IMR-90 (cell line): ENCODE measurements at regions not wholly inside any gene's neighbourhood (a gene's known extent, or its start where the extent isn't known, plus 50 kb on each side); places are given as distances from the start of the nearest gene placed in this dataset.
A peak's percentile ranks its signal among the peaks of the same experiment; 100 is the strongest.

ENCODE experiments used
- ATAC-seq: fragments of 200-7000 bp; cut with Tn5 transposase; 2 replicates; pipeline ENCODE4 v1.9.1; 2020; ENCODE audit warnings: low read depth, mild to moderate bottlenecking, moderate library complexity
- BruUV-seq: library from RNA; stranded (reverse); fragments of 400-500 nt; replicated peaks from 2 replicates; lab custom pipeline; 2021; lab: Mats Ljungman, UMichigan
- CTCF ChIA-PET: fragments of 300-600 bp; formaldehyde crosslinking; extraction: SDS; loops from one replicate; lab custom pipeline; 2021; ENCODE audit warnings: antibody characterized with exemption; lab: Yijun Ruan, JAX
- POLR2A ChIA-PET: fragments of 300-600 bp; sonication (Branson Sonifier 250); formaldehyde crosslinking; loops from one replicate; lab custom pipeline; 2022; ENCODE audit warnings: antibody characterized with exemption; ENCODE audit not compliant: unreplicated experiment; lab: Charles Lee
- DNase-seq: peaks from one replicate; pipeline ENCODE4 v3.0.0; 2013
- H2AFZ ChIP-seq: replicated peaks from 2 replicates; pipeline ENCODE3; 2013; ENCODE audit warnings: low read length, mild to moderate bottlenecking; ENCODE audit not compliant: poor library complexity
- H2AK5ac ChIP-seq: 2 replicates; pipeline ENCODE4 v1.6.1; 2013; ENCODE audit warnings: low read depth, low read length, inconsistent platforms
- H2AK9ac ChIP-seq: replicated peaks from 2 replicates; pipeline ENCODE3; 2013; ENCODE audit warnings: mild to moderate bottlenecking, low read depth, low read length, moderate library complexity; ENCODE audit not compliant: poor library complexity
- H2BK120ac ChIP-seq: 2 replicates; pipeline ENCODE4 v1.6.1; 2013; ENCODE audit warnings: low read depth, low read length, inconsistent platforms
- H2BK15ac ChIP-seq: 3 replicates; pipeline ENCODE4 v1.6.1; 2013; ENCODE audit warnings: low read depth, low read length, inconsistent platforms
- H2BK20ac ChIP-seq: 2 replicates; pipeline ENCODE4 v1.6.1; 2013; ENCODE audit warnings: low read depth, mild to moderate bottlenecking, inconsistent platforms, low read length, moderate library complexity
- H2BK5ac ChIP-seq: 2 replicates; pipeline ENCODE4 v1.6.1; 2013; ENCODE audit warnings: mild to moderate bottlenecking, low read depth, low read length, inconsistent platforms; ENCODE audit not compliant: poor library complexity, severe bottlenecking
- H3K14ac ChIP-seq: replicated peaks from 2 replicates; pipeline ENCODE4 v1.6.1; 2013; ENCODE audit warnings: low read depth, low read length, inconsistent platforms
- H3K18ac ChIP-seq: 2 replicates; pipeline ENCODE4 v1.6.1; 2013; ENCODE audit warnings: low read depth, low read length, control low read depth
- H3K23ac ChIP-seq: 2 replicates; pipeline ENCODE4 v1.6.1; 2013; ENCODE audit warnings: low read depth, low read length, inconsistent platforms
- H3K27ac ChIP-seq: 2 replicates; pipeline ENCODE4 v1.5.1; 2013; ENCODE audit warnings: mild to moderate bottlenecking, control low read depth, low read length; ENCODE audit not compliant: insufficient read depth
- H3K27me3 ChIP-seq: 2 replicates; pipeline ENCODE4 v1.6.1; 2013; ENCODE audit warnings: low read length; ENCODE audit not compliant: control insufficient read depth, insufficient read depth
- H3K36me3 ChIP-seq: 2 replicates; pipeline ENCODE4 v1.6.1; 2013; ENCODE audit warnings: low read length, mixed read lengths; ENCODE audit not compliant: control insufficient read depth, insufficient read depth
- H3K4ac ChIP-seq: 2 replicates; pipeline ENCODE4 v1.6.1; 2013; ENCODE audit warnings: low read depth, low read length, inconsistent platforms
- H3K4me1 ChIP-seq: 2 replicates; pipeline ENCODE4 v1.6.1; 2013; ENCODE audit warnings: low read length, mixed read lengths; ENCODE audit not compliant: control insufficient read depth, insufficient read depth
- H3K4me2 ChIP-seq: 2 replicates; pipeline ENCODE4 v1.6.1; 2013; ENCODE audit warnings: low read depth, mild to moderate bottlenecking, control low read depth, low read length, moderate library complexity
- H3K4me3 ChIP-seq: 2 replicates; pipeline ENCODE4 v1.5.1; 2013; ENCODE audit warnings: low read depth, mild to moderate bottlenecking, control low read depth, low read length, moderate library complexity; ENCODE audit not compliant: insufficient read depth
- H3K56ac ChIP-seq: 2 replicates; pipeline ENCODE4 v1.6.1; 2013; ENCODE audit warnings: low read length, inconsistent platforms; ENCODE audit not compliant: insufficient read depth; ENCODE audit errors: extremely low read depth
- H3K79me1 ChIP-seq, 2 experiments: 2 replicates each; pipeline ENCODE4 v1.6.1; 2013; ENCODE audit warnings: low read length in 2 of 2, inconsistent platforms in 1 of 2, low read depth in 1 of 2
- H3K9ac ChIP-seq: 2 replicates; pipeline ENCODE4 v1.6.1; 2013; ENCODE audit warnings: low read depth, low read length, control low read depth
- H3K9me1 ChIP-seq: 2 replicates; pipeline ENCODE4 v1.6.1; 2013; ENCODE audit warnings: low read length, inconsistent platforms; ENCODE audit not compliant: insufficient read depth
- H3K9me3 ChIP-seq: 2 replicates; pipeline ENCODE4 v1.6.1; 2013; ENCODE audit warnings: low read length; ENCODE audit not compliant: control insufficient read depth, insufficient read depth
- H4K20me1 ChIP-seq: 2 replicates; pipeline ENCODE4 v1.6.1; 2013; ENCODE audit warnings: low read length, inconsistent platforms; ENCODE audit not compliant: insufficient read depth
- H4K5ac ChIP-seq: 2 replicates; pipeline ENCODE4 v1.6.1; 2013; ENCODE audit warnings: mild to moderate bottlenecking, low read depth, low read length, control low read depth
- H4K8ac ChIP-seq, 2 experiments: 2 replicates each; pipeline ENCODE4 v1.6.1; 2013; ENCODE audit warnings: low read depth in 2 of 2, low read length in 2 of 2, control low read depth in 1 of 2, inconsistent platforms in 1 of 2
- H4K91ac ChIP-seq: 2 replicates; pipeline ENCODE4 v1.6.1; 2013; ENCODE audit warnings: low read depth, low read length, inconsistent platforms; ENCODE audit not compliant: insufficient read depth
- CEBPB ChIP-seq: IDR thresholded peaks from 2 replicates; pipeline ENCODE4 v1.6.1; 2012; ENCODE audit warnings: low read depth, low read length, improper control_type of control experiment
- CTCF ChIP-seq: conservative IDR thresholded peaks from 2 replicates; pipeline ENCODE4 v1.5.1; 2012; ENCODE audit warnings: mild to moderate bottlenecking, low read depth, low read length, improper control_type of control experiment
- FOS ChIP-seq: fragments of 150-350 bp; IDR thresholded peaks from 2 replicates; pipeline ENCODE4 v1.6.1; 2016; ENCODE audit warnings: low read depth, low read length
- MAZ ChIP-seq: IDR thresholded peaks from 2 replicates; pipeline ENCODE4 v1.6.1; 2012; ENCODE audit warnings: low read depth, mild to moderate bottlenecking, low read length, improper control_type of control experiment, moderate library complexity, borderline replicate concordance
- NFE2L2 ChIP-seq: fragments of 150-350 bp; IDR thresholded peaks from 2 replicates; pipeline ENCODE4 v1.6.1; 2016; ENCODE audit warnings: low read depth, mild to moderate bottlenecking, low read length
- POLR2A ChIP-seq: IDR thresholded peaks from 2 replicates; pipeline ENCODE4 v1.6.1; 2012; ENCODE audit warnings: mild to moderate bottlenecking, low read depth, low read length
- RAD21 ChIP-seq: IDR thresholded peaks from 2 replicates; pipeline ENCODE4 v1.6.1; 2012; ENCODE audit warnings: low read length, improper control_type of control experiment
- RFX5 ChIP-seq: IDR thresholded peaks from 2 replicates; pipeline ENCODE4 v1.8.0; 2012; ENCODE audit warnings: low read depth, mild to moderate bottlenecking, low read length, moderate library complexity
- SMC3 ChIP-seq: fragments of 150-350 bp; IDR thresholded peaks from 2 replicates; pipeline ENCODE4 v1.6.1; 2016; ENCODE audit warnings: low read depth, mild to moderate bottlenecking, antibody characterized with exemption, low read length, moderate library complexity
- USF2 ChIP-seq: fragments of 150-350 bp; IDR thresholded peaks from 2 replicates; pipeline ENCODE4 v1.6.1; 2017; ENCODE audit warnings: mild to moderate bottlenecking, antibody characterized with exemption, low read length, low read depth
- WGBS, 2 experiments: methylation state at CpG; one replicate each; pipeline versions ENCODE4 v1.1.5 to v1.1.7; 2013; ENCODE audit warnings: missing lambda C conversion rate in 2 of 2; ENCODE audit not compliant: insufficient read length in 1 of 2; ENCODE audit errors: extremely low coverage in 2 of 2; 5-methylcytosine and 5-hydroxymethylcytosine counted together
- dilution Hi-C: fragments of 300-500 bp; cut with HindIII; formaldehyde crosslinking; loops from one replicate; pipeline ENCODE4 v1.14.3; 2018; ENCODE audit warnings: low sequenced_read_pairs; ENCODE audit not compliant: unreplicated experiment
- in situ Hi-C: fragments of 300-500 bp; cut with MboI; formaldehyde crosslinking; loops from 3 replicates; pipeline ENCODE4 v1.14.3; 2019; ENCODE audit warnings: low sequenced_read_pairs, inconsistent platforms, mixed read lengths
- intact Hi-C: fragments of 100-400 bp; cut with micrococcal nuclease; formaldehyde crosslinking; loops from 2 replicates; pipeline ENCODE4 v1.10.0; 2022

GRCh38 chrX:26442340-26442739, 226.4 kb downstream of the MAGEB5 start:
- Histone ChIP-seq H3K27me3 (no peaks in the 10 kb centered on the region), H3K27ac (no peak overlapping the region), H3K18ac (no peak overlapping the region), H3K4ac (no peak overlapping the region), H3K9ac (no peak overlapping the region), H2AK5ac (no peak overlapping the region), H3K4me1 (no peaks in the 10 kb centered on the region), H3K36me3 (no peaks in the 10 kb centered on the region), H3K14ac (no peak overlapping the region), H4K8ac (no peak overlapping the region), H3K4me3 (no peak overlapping the region), H2BK120ac (no peak overlapping the region), H3K9me3 (no peaks in the 10 kb centered on the region), H3K9me1 (no peaks in the 10 kb centered on the region), H2BK20ac (no peak overlapping the region), H2AK9ac (no peak overlapping the region), H3K79me1 (no peaks in the 10 kb centered on the region), H2BK5ac (no peak overlapping the region), H3K56ac (no peak overlapping the region), H4K91ac (no peak overlapping the region), H4K20me1 (no peaks in the 10 kb centered on the region), H3K23ac (no peak overlapping the region), H2BK15ac (no peak overlapping the region), H4K5ac (no peak overlapping the region), H3K4me2 (no peak overlapping the region), H2AFZ (no peak overlapping the region)
- ATAC-seq (peak; percentile 67; the same call in 1 of the 2 replicates), DNase-seq (peak; percentile 26)
- intact Hi-C loops (loop anchor here (1.0 kb wide), 1 partner anchor 744 kb away; no protein-coding TSS in a partner anchor), dilution Hi-C loops (no loop called here), in situ Hi-C loops (loop anchor here (10.0 kb wide), 1 partner anchor 742 kb away; no protein-coding TSS in a partner anchor)
- WGBS, 2 experiments, result no CpG with 5 or more reads among the region's 1 CpG
- TF ChIP-seq SMC3, result no peak
- no peak for TF ChIP-seq USF2
- TF ChIP-seq POLR2A, result no peak
- no peak for TF ChIP-seq CEBPB
- peak; percentile 51 for TF ChIP-seq CTCF
- TF ChIP-seq MAZ, result no peak
- peak; percentile 54 for TF ChIP-seq RAD21
- no peak for TF ChIP-seq FOS
- no peak for TF ChIP-seq RFX5
- no peak for TF ChIP-seq NFE2L2
- ChIA-PET CTCF (no interaction called here), POLR2A (no interaction called here)
- BruUV-seq, result no TSS peak
